Transverse colon (tissue), 4 donors: ENCODE measurements at regions not wholly inside any gene's neighbourhood (a gene's known extent, or its start where the extent isn't known, plus 50 kb on each side); places are given as distances from the start of the nearest gene placed in this dataset.
A peak's percentile ranks its signal among the peaks of the same experiment; 100 is the strongest.
"Not testable (repeated sequence)": the region's sequence is repeated elsewhere in the genome, so short reads cannot be mapped to it uniquely, and the experiment has no call there.

Source experiments
- DNase-seq: peaks from one replicate; pipeline ENCODE4 v3.0.0-alpha.2; 2019
- H3K27ac ChIP-seq, 4 donors: fragments of 200-600 bp; sonication (generic); 2 replicates each; pipeline ENCODE4 v1.5.1; 2016 to 2018; ENCODE audit warnings: inconsistent platforms in 4 of 4
- H3K27me3 ChIP-seq: fragments of 200-600 bp; sonication (generic); 2 replicates; pipeline ENCODE4 v1.5.1; 2017; ENCODE audit warnings: inconsistent platforms
- H3K36me3 ChIP-seq, 4 donors: fragments of 200-600 bp; sonication (generic); 2 replicates each; pipeline ENCODE4 v1.5.1; 2017 to 2019; ENCODE audit warnings: inconsistent platforms in 4 of 4
- H3K4me1 ChIP-seq, 4 donors: fragments of 200-600 bp; sonication (generic); 2 replicates each; pipeline ENCODE4 v1.5.1; 2017 to 2020; ENCODE audit warnings: inconsistent platforms in 4 of 4
- H3K4me3 ChIP-seq, 4 donors: fragments of 200-600 bp; sonication (generic); 1 replicate in 1 of 4; 2 replicates in 3 of 4; pipeline versions ENCODE4 v1.5.1 to v1.6.1; 2017 to 2019; ENCODE audit warnings: inconsistent platforms in 4 of 4
- H3K9me3 ChIP-seq, 2 donors: fragments of 200-600 bp; sonication (generic); 2 replicates each; pipeline ENCODE4 v1.5.1; 2017 to 2019; ENCODE audit warnings: inconsistent platforms in 2 of 2
- CTCF ChIP-seq, 5 experiments: fragments of 200-600 bp in 3 of 5; fragments of 450-650 bp in 2 of 5; sonication (generic) in 3 of 5; IDR thresholded peaks; 1 replicate in 2 of 5; 2 replicates in 3 of 5; pipeline ENCODE4 v1.5.1; 2016 to 2017; ENCODE audit warnings: antibody characterized with exemption in 5 of 5, inconsistent platforms in 3 of 5, mild to moderate bottlenecking in 2 of 5, moderate library complexity in 1 of 5
- EP300 ChIP-seq: sonication (generic); formaldehyde crosslinking; IDR thresholded peaks from one replicate; pipeline ENCODE4 v1.6.1; 2017; ENCODE audit warnings: antibody characterized with exemption, low read depth
- POLR2A ChIP-seq: fragments of 450-650 bp; IDR thresholded peaks from one replicate; pipeline ENCODE4 v1.6.1; 2016; ENCODE audit warnings: antibody characterized with exemption, mild to moderate bottlenecking, moderate library complexity
- POLR2AphosphoS5 ChIP-seq, 3 donors: sonication (generic); formaldehyde crosslinking; IDR thresholded peaks; one replicate each; pipeline ENCODE4 v1.6.1; 2016; ENCODE audit warnings: antibody characterized with exemption in 3 of 3
- WGBS, 2 donors: methylation state at CpG; one replicate each; pipeline ENCODE4 v1.1.5; 2018; ENCODE audit warnings: low coverage in 1 of 2; 5-methylcytosine and 5-hydroxymethylcytosine counted together
- in situ Hi-C, 4 donors: fragments of 200-750 bp; cut with MboI; loops; one replicate each; pipeline versions ENCODE4 v1.15.0 to v1.15.1; 2017; ENCODE audit warnings: low sequenced_read_pairs in 3 of 4, low pct_ligation_motif_present in 1 of 4, low pct_unique_long_range_greater_than_20kb in 1 of 4
- intact Hi-C: fragments of 100-400 bp; cut with DNase I; formaldehyde crosslinking; loops from one replicate; pipeline ENCODE4 v1.15.1; 2023; ENCODE audit warnings: low total_unique reads

GRCh38 chr10:31668326-31668725 lies 260.3 kb downstream of the ARHGAP12 start:
- no peak for TF ChIP-seq POLR2A
- TF ChIP-seq POLR2AphosphoS5 (IDR thresholded peaks at IDR 0.05) = no peak
- no peak for TF ChIP-seq EP300
- TF ChIP-seq CTCF (IDR thresholded peaks at IDR 0.05) = no peak
- no peaks in the 10 kb centered on the region for H3K36me3 ChIP-seq
- peaks cover 0 to 4% of the 10 kb centered on the region in 2 donors for H3K9me3 ChIP-seq
- no peak for DNase-seq
- in situ Hi-C loops = no loop called here
- H3K4me3 ChIP-seq = no peak overlapping the region
- H3K27me3 ChIP-seq = no peaks in the 10 kb centered on the region
- intact Hi-C loops = loop anchor here (10.0 kb wide), 1 partner anchor 54 kb away; no protein-coding TSS in a partner anchor
- peak overlapping the region in 2 of 4 donors; percentile 19 to 56 for H3K27ac ChIP-seq
- H3K4me1 ChIP-seq = peaks cover 0 to 4% (median 0%) of the 10 kb centered on the region in 4 donors

- DNase-seq, H3K4me3 ChIP-seq, H3K27me3 ChIP-seq, H3K4me1 ChIP-seq, H3K9me3 ChIP-seq, in situ Hi-C loops, H3K36me3 ChIP-seq: not testable (repeated sequence)
- 92 to 100% methylated on average over 1 to 3 of the region's 3 CpGs for WGBS, 2 donors
- peak overlapping the region in 2 of 4 donors; percentile 68 to 78 for H3K27ac ChIP-seq
- intact Hi-C loops = loop anchor here (10.0 kb wide), 1 partner anchor 51 kb away; no protein-coding TSS in a partner anchor
These were observed 262.8 kb downstream of the ARHGAP12 start for GRCh38 chr10:31665764-31666279.

GRCh38 chr10:31664803-31665202 lies 263.8 kb downstream of the ARHGAP12 start:
- TF ChIP-seq POLR2AphosphoS5 (IDR thresholded peaks at IDR 0.05) = peak; percentile 69 to 87 (median 84)
- TF ChIP-seq POLR2A = no peak
- peak overlapping the region in 3 of 4 donors; percentile 32 to 78 (median 68) for H3K27ac ChIP-seq
- intact Hi-C loops = loop anchor here (10.0 kb wide), 1 partner anchor 50 kb away; no protein-coding TSS in a partner anchor
- H3K4me1 ChIP-seq = peaks cover 0 to 4% (median 0%) of the 10 kb centered on the region in 4 donors
- no peaks in the 10 kb centered on the region for H3K36me3 ChIP-seq
- peak; percentile 16 for DNase-seq
- H3K4me3 ChIP-seq = no peak overlapping the region
- WGBS, 2 donors = 64 to 77% methylated on average over 4 to 5 of the region's 5 CpGs
- H3K9me3 ChIP-seq = no peaks in the 10 kb centered on the region
- no peaks in the 10 kb centered on the region for H3K27me3 ChIP-seq
- in situ Hi-C loops = no loop called here

GRCh38 chr10:31664071-31664470 lies 264.6 kb downstream of the ARHGAP12 start:
- H3K4me3 ChIP-seq, in situ Hi-C loops, DNase-seq, H3K4me1 ChIP-seq, H3K27me3 ChIP-seq, H3K9me3 ChIP-seq, H3K36me3 ChIP-seq: not testable (repeated sequence)
- peak overlapping the region in 3 of 4 donors; percentile 32 to 78 (median 68) for H3K27ac ChIP-seq
- WGBS, 2 donors = 81 to 95% methylated on average over 6 to 9 of the region's 9 CpGs
- intact Hi-C loops = loop anchor here (10.0 kb wide), 1 partner anchor 49 kb away; no protein-coding TSS in a partner anchor

- intact Hi-C loops (loop anchor here (10.0 kb wide), 1 partner anchor 45 kb away; no protein-coding TSS in a partner anchor), in situ Hi-C loops (no loop called here)
- peaks cover 0 to 8% (median 0%) of the 10 kb centered on the region in 4 donors for H3K4me1 ChIP-seq
- no peaks in the 10 kb centered on the region for H3K27me3 ChIP-seq
- peak; percentile 19 for DNase-seq
- no peak overlapping the region for H3K4me3 ChIP-seq
- TF ChIP-seq EP300 (peak; percentile 94), POLR2A (no peak), POLR2AphosphoS5 (IDR thresholded peaks at IDR 0.05) (peak; percentile 88 to 95 (median 93)), CTCF (IDR thresholded peaks at IDR 0.05) (no peak)
- H3K36me3 ChIP-seq = no peaks in the 10 kb centered on the region
- WGBS, 2 donors = 53% methylated on average over 2 to 7 of the region's 7 CpGs
- no peaks in the 10 kb centered on the region for H3K9me3 ChIP-seq
- H3K27ac ChIP-seq = peak overlapping the region; percentile 31 to 78 (median 68)
These were observed 268.3 kb downstream of the ARHGAP12 start for GRCh38 chr10:31660300-31660699.
